Chondrocyte (in vitro differentiated cells): ENCODE measurements at regions not wholly inside any gene's neighbourhood (a gene's known extent, or its start where the extent isn't known, plus 50 kb on each side); places are given as distances from the start of the nearest gene placed in this dataset.

Experiments used
- DNase-seq: peaks from one replicate; pipeline ENCODE4 v3.0.0; 2021; ENCODE audit warnings: mixed read lengths, low spot score
- H3K27ac Mint-ChIP-seq: one replicate; pipeline ENCODE4 v1.8.0; 2021; ENCODE audit warnings: mild to moderate bottlenecking, moderate library complexity, mixed read lengths; ENCODE audit not compliant: unreplicated experiment
- H3K27me3 Mint-ChIP-seq: 2 replicates; pipeline ENCODE4 v1.8.0; 2021; ENCODE audit warnings: low read depth, mixed read lengths
- H3K36me3 Mint-ChIP-seq: 2 replicates; pipeline ENCODE4 v1.8.0; 2021; ENCODE audit warnings: low read depth, mixed read lengths
- H3K4me1 Mint-ChIP-seq: 2 replicates; pipeline ENCODE4 v1.8.0; 2021; ENCODE audit warnings: low read depth, mild to moderate bottlenecking, mixed read lengths
- H3K4me3 Mint-ChIP-seq: one replicate; pipeline ENCODE4 v1.8.0; 2021; ENCODE audit warnings: mild to moderate bottlenecking, moderate library complexity, mixed read lengths; ENCODE audit not compliant: unreplicated experiment
- H3K9me3 Mint-ChIP-seq: 2 replicates; pipeline ENCODE4 v1.8.0; 2021; ENCODE audit warnings: low read depth, mixed read lengths
- TF ChIP-seq, protein P1 (sequence below): fragments of 200-600 bp; sonication (generic); IDR thresholded peaks from 2 replicates; pipeline ENCODE4 v1.5.0; 2021; ENCODE audit warnings: antibody characterized with exemption, mild to moderate bottlenecking, moderate library complexity

DNA sequence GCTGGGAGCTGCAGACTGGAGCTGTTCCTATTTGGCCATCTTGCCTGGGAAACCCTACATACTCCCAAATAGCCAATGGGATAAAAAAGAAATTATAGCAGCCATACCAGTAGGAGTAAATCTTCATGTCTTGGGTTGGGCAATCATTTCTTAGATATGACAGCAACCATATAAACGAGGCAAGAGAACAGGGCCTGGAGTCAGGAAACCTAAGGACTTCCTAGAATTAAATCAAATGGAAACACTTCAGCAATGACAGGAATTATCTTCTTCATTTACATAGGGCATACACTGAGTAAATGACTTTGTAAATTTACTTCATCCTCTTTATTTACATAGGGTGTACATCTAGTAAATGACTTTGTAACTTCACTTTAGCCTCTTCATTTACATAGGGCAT lies 286.6 kb upstream of the POGK start:
- H3K27me3 Mint-ChIP-seq = no peaks in the 10 kb centered on the region
- no peaks in the 10 kb centered on the region for H3K36me3 Mint-ChIP-seq
- H3K9me3 Mint-ChIP-seq = peaks cover 27% of the 10 kb centered on the region
- H3K4me3 Mint-ChIP-seq = no peak overlapping the region
- no peak overlapping the region for H3K27ac Mint-ChIP-seq
- H3K4me1 Mint-ChIP-seq = no peaks in the 10 kb centered on the region
- TF ChIP-seq, protein P1, sequence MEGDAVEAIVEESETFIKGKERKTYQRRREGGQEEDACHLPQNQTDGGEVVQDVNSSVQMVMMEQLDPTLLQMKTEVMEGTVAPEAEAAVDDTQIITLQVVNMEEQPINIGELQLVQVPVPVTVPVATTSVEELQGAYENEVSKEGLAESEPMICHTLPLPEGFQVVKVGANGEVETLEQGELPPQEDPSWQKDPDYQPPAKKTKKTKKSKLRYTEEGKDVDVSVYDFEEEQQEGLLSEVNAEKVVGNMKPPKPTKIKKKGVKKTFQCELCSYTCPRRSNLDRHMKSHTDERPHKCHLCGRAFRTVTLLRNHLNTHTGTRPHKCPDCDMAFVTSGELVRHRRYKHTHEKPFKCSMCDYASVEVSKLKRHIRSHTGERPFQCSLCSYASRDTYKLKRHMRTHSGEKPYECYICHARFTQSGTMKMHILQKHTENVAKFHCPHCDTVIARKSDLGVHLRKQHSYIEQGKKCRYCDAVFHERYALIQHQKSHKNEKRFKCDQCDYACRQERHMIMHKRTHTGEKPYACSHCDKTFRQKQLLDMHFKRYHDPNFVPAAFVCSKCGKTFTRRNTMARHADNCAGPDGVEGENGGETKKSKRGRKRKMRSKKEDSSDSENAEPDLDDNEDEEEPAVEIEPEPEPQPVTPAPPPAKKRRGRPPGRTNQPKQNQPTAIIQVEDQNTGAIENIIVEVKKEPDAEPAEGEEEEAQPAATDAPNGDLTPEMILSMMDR = no peak
- no peak for DNase-seq

DNA sequence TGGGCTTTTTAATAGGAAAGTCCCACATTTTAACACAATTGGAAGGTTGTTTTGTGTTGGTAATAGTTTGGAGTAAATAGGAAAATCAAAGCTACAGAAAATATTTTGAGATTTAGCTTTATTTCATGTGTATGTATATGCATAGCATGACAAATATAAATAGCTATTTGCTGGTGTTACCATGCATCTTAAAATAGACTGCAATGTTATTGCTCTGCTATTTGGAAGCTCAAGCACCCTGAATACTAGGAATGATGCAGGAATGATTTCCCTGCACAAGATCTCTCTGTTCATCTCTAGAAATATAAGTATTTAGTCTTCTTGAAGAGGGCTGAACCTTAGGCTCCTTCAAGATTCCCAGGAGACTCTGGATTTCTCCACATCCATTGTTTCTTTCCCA lies 268.3 kb upstream of the POGK start:
- no peak overlapping the region for H3K27ac Mint-ChIP-seq

GRCh38 chr1:166573199-166573598 lies 266.1 kb upstream of the POGK start:
- TF ChIP-seq, protein P1 = no peak
- H3K27me3 Mint-ChIP-seq = no peaks in the 10 kb centered on the region
- no peak overlapping the region for H3K4me3 Mint-ChIP-seq
- H3K4me1 Mint-ChIP-seq = no peaks in the 10 kb centered on the region
- no peak for DNase-seq
- no peaks in the 10 kb centered on the region for H3K9me3 Mint-ChIP-seq
- no peaks in the 10 kb centered on the region for H3K36me3 Mint-ChIP-seq
- H3K27ac Mint-ChIP-seq = no peak overlapping the region

More for the DNA sequence above, 268.3 kb upstream of the POGK start:
- H3K4me1 Mint-ChIP-seq = no peaks in the 10 kb centered on the region
- DNase-seq = no peak
- H3K36me3 Mint-ChIP-seq = no peaks in the 10 kb centered on the region
- H3K4me3 Mint-ChIP-seq = no peak overlapping the region
- H3K27me3 Mint-ChIP-seq = no peaks in the 10 kb centered on the region
- H3K9me3 Mint-ChIP-seq = no peaks in the 10 kb centered on the region
- TF ChIP-seq, protein P1 = no peak

DNA sequence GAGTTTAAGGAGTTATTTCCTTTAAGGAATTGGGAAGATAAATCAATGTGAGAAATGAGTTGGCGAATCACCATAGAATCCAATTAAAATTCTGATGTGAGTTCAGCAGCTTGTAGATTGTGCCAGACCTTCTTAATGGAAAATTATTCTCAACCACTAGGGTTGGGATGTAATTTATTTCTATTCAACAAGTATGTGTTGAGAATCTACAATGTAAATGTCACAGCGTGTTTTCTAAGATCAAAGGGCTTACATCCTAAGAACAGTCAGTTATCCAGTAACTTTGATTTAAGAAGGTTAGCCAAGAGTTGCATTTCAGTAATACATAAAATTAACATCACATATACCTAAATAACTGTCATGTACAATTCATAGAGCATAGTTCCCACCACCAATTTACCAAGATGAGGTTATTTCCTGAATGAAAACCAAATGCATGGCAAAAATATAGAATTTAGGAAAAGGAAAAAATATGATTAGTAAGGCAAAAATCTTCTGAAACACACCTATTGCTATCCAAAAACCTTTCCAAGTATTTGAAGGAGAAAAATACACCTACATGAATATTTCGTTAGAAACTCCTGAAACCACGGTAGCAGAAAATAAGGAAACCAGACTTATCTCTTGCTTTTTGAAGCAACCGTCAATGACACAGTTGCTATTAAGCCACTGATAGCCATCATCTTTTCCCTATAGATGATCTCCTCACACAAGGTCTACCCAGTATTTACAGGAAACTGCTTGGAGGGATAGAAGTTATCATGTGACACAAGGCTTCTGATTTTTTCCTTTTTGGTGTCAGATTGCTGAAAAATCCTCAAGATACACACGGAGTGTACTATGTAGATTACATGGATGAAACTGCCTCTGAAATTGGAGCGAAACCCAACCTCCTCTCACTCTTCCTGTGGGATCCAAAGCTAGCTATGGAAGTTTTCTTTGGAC lies 259.4 kb upstream of the POGK start:
- H3K27me3 Mint-ChIP-seq = no peaks in the 10 kb centered on the region
- H3K4me3 Mint-ChIP-seq = no peak overlapping the region
- H3K9me3 Mint-ChIP-seq = no peaks in the 10 kb centered on the region
- no peaks in the 10 kb centered on the region for H3K36me3 Mint-ChIP-seq
- H3K27ac Mint-ChIP-seq = no peak overlapping the region
- TF ChIP-seq, protein P1 = no peak
- H3K4me1 Mint-ChIP-seq = no peaks in the 10 kb centered on the region
- no peak for DNase-seq

- no peak for DNase-seq
- H3K9me3 Mint-ChIP-seq = no peaks in the 10 kb centered on the region
- TF ChIP-seq, protein P1 = no peak
- peaks cover 2% of the 10 kb centered on the region for H3K27me3 Mint-ChIP-seq
- H3K27ac Mint-ChIP-seq = no peak overlapping the region
- H3K36me3 Mint-ChIP-seq = no peaks in the 10 kb centered on the region
- no peaks in the 10 kb centered on the region for H3K4me1 Mint-ChIP-seq
- no peak overlapping the region for H3K4me3 Mint-ChIP-seq
Measured at GRCh38 chr1:166588741-166589140, 250.5 kb upstream of the POGK start.
